ENCODE measurements at regions not wholly inside any gene's neighbourhood (a gene's known extent, or its start where the extent isn't known, plus 50 kb on each side); places are given as distances from the start of the nearest gene placed in this dataset.

GRCh38 chr7:16178585-16178984 is 242.8 kb downstream of the CRPPA start:
- ChIA-PET POLR2A (no interaction called here), CTCF (no interaction called here)
- intact Hi-C loops (cut with micrococcal nuclease; ENCODE audit: unreplicated experiment) (no loop called here), in situ Hi-C loops (cut with HindIII; ENCODE audit: low pct_unique_long_range_greater_than_20kb, low sequenced_read_pairs) (no loop called here)
- Histone ChIP-seq H3K4me1 (ENCODE audit: control insufficient read depth, insufficient read depth, low read length) (no peaks in the 10 kb centered on the region), H3K36me3 (ENCODE audit: control insufficient read depth, insufficient read depth, low read length) (no peaks in the 10 kb centered on the region), H3K9me3 (ENCODE audit: control insufficient read depth, insufficient read depth, low read depth, low read length) (0 out of 2 replicates have a peak, but pooled peaks cover 3% of the 10 kb centered on the region), H3K4me3 (ENCODE audit: low read depth in 2 of 2, low read length in 2 of 2) (no peak overlapping the region), H3K27ac (ENCODE audit: low read length) (no peak overlapping the region), H3K27me3 (ENCODE audit: control insufficient read depth, insufficient read depth, low read length) (no peaks in the 10 kb centered on the region)
- DNase-seq (ENCODE audit: low read depth, low spot score) (no peak), ATAC-seq (no peak)
- TF ChIP-seq TCF7L2 (IDR thresholded peaks at IDR 0.05; ENCODE audit: low read depth, low read length) (no peak), SIN3A (IDR thresholded peaks at IDR 0.05; ENCODE audit: borderline replicate concordance, insufficient read depth, low read depth, low read length) (no peak), REST (IDR thresholded peaks at IDR 0.05; ENCODE audit: insufficient read depth in 1 of 2, low read depth in 2 of 2, low read length in 1 of 2) (no peak), POLR2AphosphoS5 (IDR thresholded peaks at IDR 0.05; ENCODE audit: low read depth, low read length) (no peak), CTCF (IDR thresholded peaks at IDR 0.05) (no peak)
- no TSS peak for BruUV-seq (replicated peaks)

DNA sequence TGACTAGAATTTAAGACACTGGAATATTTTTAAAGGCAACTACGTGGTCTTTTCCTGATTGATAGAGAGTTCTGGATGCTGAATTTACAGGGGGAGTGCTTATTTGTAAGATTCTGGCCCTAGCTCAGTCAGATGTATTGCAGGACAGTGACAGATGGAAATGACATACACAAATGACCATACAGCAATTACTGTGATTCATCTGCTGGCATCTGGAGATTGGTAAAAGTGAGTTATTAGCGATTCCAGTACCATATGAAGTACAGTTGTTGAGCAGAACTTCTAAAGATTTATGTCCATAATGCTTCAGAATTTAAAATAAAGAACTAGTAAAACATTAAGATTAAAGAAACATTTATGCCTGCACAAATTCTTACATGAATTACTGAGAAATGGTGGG is 243.2 kb downstream of the CRPPA start:
- ChIA-PET POLR2A (no interaction called here), CTCF (no interaction called here)
- H3K4me1 ChIP-seq (ENCODE audit: control insufficient read depth, insufficient read depth, low read length), result no peaks in the 10 kb centered on the region
- no peak overlapping the region for H3K4me3 ChIP-seq (ENCODE audit: low read depth in 2 of 2, low read length in 2 of 2)
- H3K36me3 ChIP-seq (ENCODE audit: control insufficient read depth, insufficient read depth, low read length), result no peaks in the 10 kb centered on the region
- TF ChIP-seq TCF7L2 (IDR thresholded peaks at IDR 0.05; ENCODE audit: low read depth, low read length), result no peak
- no peak for TF ChIP-seq CTCF (IDR thresholded peaks at IDR 0.05)
- no peak for TF ChIP-seq REST (IDR thresholded peaks at IDR 0.05; ENCODE audit: insufficient read depth in 1 of 2, low read depth in 2 of 2, low read length in 1 of 2)
- no peak for TF ChIP-seq POLR2AphosphoS5 (IDR thresholded peaks at IDR 0.05; ENCODE audit: low read depth, low read length)
- TF ChIP-seq SIN3A (IDR thresholded peaks at IDR 0.05; ENCODE audit: borderline replicate concordance, insufficient read depth, low read depth, low read length), result no peak
- H3K27me3 ChIP-seq (ENCODE audit: control insufficient read depth, insufficient read depth, low read length), result no peaks in the 10 kb centered on the region
- intact Hi-C loops (cut with micrococcal nuclease; ENCODE audit: unreplicated experiment) (no loop called here), in situ Hi-C loops (cut with HindIII; ENCODE audit: low pct_unique_long_range_greater_than_20kb, low sequenced_read_pairs) (no loop called here)
- H3K9me3 ChIP-seq (ENCODE audit: control insufficient read depth, insufficient read depth, low read depth, low read length), result 0 out of 2 replicates have a peak, but pooled peaks cover 3% of the 10 kb centered on the region
- no TSS peak for BruUV-seq (replicated peaks)
- DNase-seq (ENCODE audit: low read depth, low spot score) (no peak), ATAC-seq (no peak)
- H3K27ac ChIP-seq (ENCODE audit: low read length), result no peak overlapping the region

Measured in Panc1 (cell line).